HepG2 (cell line): ENCODE measurements at regions not wholly inside any gene's neighbourhood (a gene's known extent, or its start where the extent isn't known, plus 50 kb on each side); places are given as distances from the start of the nearest gene placed in this dataset.

Experiments used
- ATAD3A ChIP-seq: sonication (generic); formaldehyde crosslinking; IDR thresholded peaks from 2 replicates; pipeline ENCODE4 v1.4.0; 2020; ENCODE audit warnings: missing genetic modification reagents
- DNMT1 ChIP-seq: sonication (generic); formaldehyde crosslinking; IDR thresholded peaks from 2 replicates; pipeline ENCODE4 v1.5.1; 2020; ENCODE audit warnings: mild to moderate bottlenecking, missing genetic modification reagents
- ETV6 ChIP-seq: sonication (generic); formaldehyde crosslinking; conservative IDR thresholded peaks from 2 replicates; pipeline ENCODE4 v1.4.0; 2020; ENCODE audit warnings: missing genetic modification reagents
- ZNF121 ChIP-seq: sonication (generic); formaldehyde crosslinking; IDR thresholded peaks from 2 replicates; pipeline ENCODE4 v1.5.0; 2020; ENCODE audit warnings: mild to moderate bottlenecking, missing genetic modification reagents
- ZNF138 ChIP-seq: sonication (generic); formaldehyde crosslinking; IDR thresholded peaks from 2 replicates; pipeline ENCODE4 v1.5.0; 2020; ENCODE audit warnings: mild to moderate bottlenecking, low read depth, missing genetic modification reagents
- TF ChIP-seq, protein P1 (sequence below): sonication (generic); formaldehyde crosslinking; IDR thresholded peaks from 2 replicates; pipeline ENCODE4 v1.5.0; 2020; ENCODE audit warnings: mild to moderate bottlenecking, missing genetic modification reagents, moderate library complexity
- TF ChIP-seq, protein P2 (sequence below): sonication (generic); formaldehyde crosslinking; IDR thresholded peaks from 2 replicates; pipeline ENCODE4 v1.4.0; 2020; ENCODE audit warnings: missing genetic modification reagents
- TF ChIP-seq, protein P3 (sequence below): sonication (generic); formaldehyde crosslinking; IDR thresholded peaks from 2 replicates; pipeline ENCODE4 v1.8.1; 2023; ENCODE audit warnings: missing genetic modification reagents, inconsistent platforms, borderline replicate concordance

DNA sequence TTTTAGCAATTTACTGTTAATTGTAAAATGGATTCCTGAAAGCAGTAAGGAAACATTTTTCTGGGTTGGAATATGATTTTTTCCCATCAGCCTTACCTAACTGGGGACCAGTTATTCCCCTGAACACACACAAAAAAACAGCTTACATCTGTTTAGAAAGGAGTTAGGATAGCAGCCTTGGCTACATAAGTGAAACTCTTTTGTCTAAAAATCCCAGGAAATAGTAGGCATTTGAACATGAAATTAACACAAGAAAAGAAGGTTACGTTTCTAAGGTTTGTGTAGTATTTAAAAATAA, 696.2 kb upstream of the MARCKS start:
- TF ChIP-seq ZNF138 (CRISPR knock-in tag) (no peak), DNMT1 (CRISPR knock-in tag) (no peak), ZNF121 (CRISPR knock-in tag) (no peak), ETV6 (CRISPR knock-in tag) (no peak), ATAD3A (CRISPR knock-in tag) (no peak)
- TF ChIP-seq, protein P1, sequence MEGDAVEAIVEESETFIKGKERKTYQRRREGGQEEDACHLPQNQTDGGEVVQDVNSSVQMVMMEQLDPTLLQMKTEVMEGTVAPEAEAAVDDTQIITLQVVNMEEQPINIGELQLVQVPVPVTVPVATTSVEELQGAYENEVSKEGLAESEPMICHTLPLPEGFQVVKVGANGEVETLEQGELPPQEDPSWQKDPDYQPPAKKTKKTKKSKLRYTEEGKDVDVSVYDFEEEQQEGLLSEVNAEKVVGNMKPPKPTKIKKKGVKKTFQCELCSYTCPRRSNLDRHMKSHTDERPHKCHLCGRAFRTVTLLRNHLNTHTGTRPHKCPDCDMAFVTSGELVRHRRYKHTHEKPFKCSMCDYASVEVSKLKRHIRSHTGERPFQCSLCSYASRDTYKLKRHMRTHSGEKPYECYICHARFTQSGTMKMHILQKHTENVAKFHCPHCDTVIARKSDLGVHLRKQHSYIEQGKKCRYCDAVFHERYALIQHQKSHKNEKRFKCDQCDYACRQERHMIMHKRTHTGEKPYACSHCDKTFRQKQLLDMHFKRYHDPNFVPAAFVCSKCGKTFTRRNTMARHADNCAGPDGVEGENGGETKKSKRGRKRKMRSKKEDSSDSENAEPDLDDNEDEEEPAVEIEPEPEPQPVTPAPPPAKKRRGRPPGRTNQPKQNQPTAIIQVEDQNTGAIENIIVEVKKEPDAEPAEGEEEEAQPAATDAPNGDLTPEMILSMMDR (CRISPR knock-in tag), result no peak
- TF ChIP-seq, protein P2, sequence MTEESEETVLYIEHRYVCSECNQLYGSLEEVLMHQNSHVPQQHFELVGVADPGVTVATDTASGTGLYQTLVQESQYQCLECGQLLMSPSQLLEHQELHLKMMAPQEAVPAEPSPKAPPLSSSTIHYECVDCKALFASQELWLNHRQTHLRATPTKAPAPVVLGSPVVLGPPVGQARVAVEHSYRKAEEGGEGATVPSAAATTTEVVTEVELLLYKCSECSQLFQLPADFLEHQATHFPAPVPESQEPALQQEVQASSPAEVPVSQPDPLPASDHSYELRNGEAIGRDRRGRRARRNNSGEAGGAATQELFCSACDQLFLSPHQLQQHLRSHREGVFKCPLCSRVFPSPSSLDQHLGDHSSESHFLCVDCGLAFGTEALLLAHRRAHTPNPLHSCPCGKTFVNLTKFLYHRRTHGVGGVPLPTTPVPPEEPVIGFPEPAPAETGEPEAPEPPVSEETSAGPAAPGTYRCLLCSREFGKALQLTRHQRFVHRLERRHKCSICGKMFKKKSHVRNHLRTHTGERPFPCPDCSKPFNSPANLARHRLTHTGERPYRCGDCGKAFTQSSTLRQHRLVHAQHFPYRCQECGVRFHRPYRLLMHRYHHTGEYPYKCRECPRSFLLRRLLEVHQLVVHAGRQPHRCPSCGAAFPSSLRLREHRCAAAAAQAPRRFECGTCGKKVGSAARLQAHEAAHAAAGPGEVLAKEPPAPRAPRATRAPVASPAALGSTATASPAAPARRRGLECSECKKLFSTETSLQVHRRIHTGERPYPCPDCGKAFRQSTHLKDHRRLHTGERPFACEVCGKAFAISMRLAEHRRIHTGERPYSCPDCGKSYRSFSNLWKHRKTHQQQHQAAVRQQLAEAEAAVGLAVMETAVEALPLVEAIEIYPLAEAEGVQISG, result no peak
- TF ChIP-seq, protein P3, sequence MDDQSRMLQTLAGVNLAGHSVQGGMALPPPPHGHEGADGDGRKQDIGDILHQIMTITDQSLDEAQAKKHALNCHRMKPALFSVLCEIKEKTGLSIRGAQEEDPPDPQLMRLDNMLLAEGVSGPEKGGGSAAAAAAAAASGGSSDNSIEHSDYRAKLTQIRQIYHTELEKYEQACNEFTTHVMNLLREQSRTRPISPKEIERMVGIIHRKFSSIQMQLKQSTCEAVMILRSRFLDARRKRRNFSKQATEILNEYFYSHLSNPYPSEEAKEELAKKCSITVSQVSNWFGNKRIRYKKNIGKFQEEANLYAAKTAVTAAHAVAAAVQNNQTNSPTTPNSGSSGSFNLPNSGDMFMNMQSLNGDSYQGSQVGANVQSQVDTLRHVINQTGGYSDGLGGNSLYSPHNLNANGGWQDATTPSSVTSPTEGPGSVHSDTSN (CRISPR knock-in tag), result no peak
